ENCODE measurements at regions not wholly inside any gene's neighbourhood (a gene's known extent, or its start where the extent isn't known, plus 50 kb on each side); places are given as distances from the start of the nearest gene placed in this dataset.

DNA sequence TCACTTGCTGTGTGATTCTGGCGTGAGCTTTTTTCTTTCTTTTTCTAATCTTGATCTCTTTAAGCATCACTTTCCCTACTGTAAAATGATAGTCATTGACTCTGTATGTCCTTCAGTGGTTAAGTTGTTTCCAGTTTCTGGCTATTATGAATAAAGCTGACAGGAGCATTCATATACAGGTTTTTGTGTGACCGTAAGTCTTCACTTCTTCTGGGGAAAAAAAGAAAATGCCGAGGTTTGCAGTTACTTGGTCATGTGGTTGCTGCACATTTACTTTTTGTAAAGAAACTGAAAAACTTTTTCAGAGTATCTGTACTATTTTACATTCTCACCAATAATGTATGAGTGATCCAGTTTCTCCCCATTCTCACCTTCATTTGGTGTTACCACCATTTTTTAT is 247.4 kb upstream of the RBMS3 start:
- no peak for TF ChIP-seq EZH2 (IDR thresholded peaks at IDR 0.05)
- no peak for TF ChIP-seq POLR2AphosphoS5 (IDR thresholded peaks at IDR 0.05; ENCODE audit: borderline replicate concordance, low read depth, low read length)
- TF ChIP-seq FOXP2 (optimal IDR thresholded peaks at IDR 0.05; ENCODE audit: control extremely low read depth, extremely low read length, insufficient read depth), result no peak

All from SK-N-MC (cell line).